Endothelial cell (in vitro differentiated cells): ENCODE measurements at regions not wholly inside any gene's neighbourhood (a gene's known extent, or its start where the extent isn't known, plus 50 kb on each side); places are given as distances from the start of the nearest gene placed in this dataset.
"Not testable (repeated sequence)": the region's sequence is repeated elsewhere in the genome, so short reads cannot be mapped to it uniquely, and the experiment has no call there.

Experiments
- DNase-seq: peaks from one replicate; pipeline ENCODE4 v3.0.0; 2021; ENCODE audit warnings: low spot score
- H3K27ac Mint-ChIP-seq: one replicate; pipeline ENCODE4 v1.8.0; 2021; ENCODE audit warnings: mixed read lengths, inconsistent platforms; ENCODE audit not compliant: unreplicated experiment
- H3K27me3 Mint-ChIP-seq: one replicate; pipeline ENCODE4 v1.8.0; 2021; ENCODE audit warnings: mild to moderate bottlenecking, moderate library complexity, mixed read lengths, inconsistent platforms; ENCODE audit not compliant: unreplicated experiment
- H3K36me3 Mint-ChIP-seq: one replicate; pipeline ENCODE4 v1.8.0; 2021; ENCODE audit warnings: mild to moderate bottlenecking, low read depth, mixed read lengths, inconsistent platforms; ENCODE audit not compliant: unreplicated experiment
- H3K4me1 Mint-ChIP-seq: one replicate; pipeline ENCODE4 v1.8.0; 2021; ENCODE audit warnings: mild to moderate bottlenecking, mixed read lengths, inconsistent platforms; ENCODE audit not compliant: unreplicated experiment
- H3K4me3 Mint-ChIP-seq: one replicate; pipeline ENCODE4 v1.8.0; 2021; ENCODE audit warnings: mild to moderate bottlenecking, mixed read lengths, inconsistent platforms; ENCODE audit not compliant: unreplicated experiment
- H3K9me3 Mint-ChIP-seq: one replicate; pipeline ENCODE4 v1.8.0; 2021; ENCODE audit warnings: mixed read lengths, inconsistent platforms; ENCODE audit not compliant: unreplicated experiment
- CTCF ChIP-seq: fragments of 200-600 bp; sonication (generic); IDR thresholded peaks from one replicate; pipeline ENCODE4 v1.5.0; 2021; ENCODE audit warnings: antibody characterized with exemption; ENCODE audit not compliant: unreplicated experiment

GRCh38 chr5:124021066-124021641, 509.2 kb downstream of the CSNK1G3 start:
- no peak overlapping the region for H3K4me3 Mint-ChIP-seq
- no peaks in the 10 kb centered on the region for H3K27me3 Mint-ChIP-seq
- H3K9me3 Mint-ChIP-seq = peaks cover 10% of the 10 kb centered on the region
- DNase-seq = no peak
- peak; percentile 31 for TF ChIP-seq CTCF
- H3K4me1 Mint-ChIP-seq = peaks cover 4% of the 10 kb centered on the region
- H3K36me3 Mint-ChIP-seq = no peaks in the 10 kb centered on the region
- no peak overlapping the region for H3K27ac Mint-ChIP-seq

GRCh38 chr5:124017321-124017720, 505.3 kb downstream of the CSNK1G3 start:
- not testable (repeated sequence) for H3K27me3 Mint-ChIP-seq, H3K9me3 Mint-ChIP-seq, H3K27ac Mint-ChIP-seq, H3K36me3 Mint-ChIP-seq, DNase-seq, H3K4me3 Mint-ChIP-seq, H3K4me1 Mint-ChIP-seq

- H3K4me3 Mint-ChIP-seq = no peak overlapping the region
- H3K9me3 Mint-ChIP-seq = peaks cover 4% of the 10 kb centered on the region
- H3K36me3 Mint-ChIP-seq = no peaks in the 10 kb centered on the region
- no peak for TF ChIP-seq CTCF
- H3K27me3 Mint-ChIP-seq = no peaks in the 10 kb centered on the region
- DNase-seq = no peak
- no peaks in the 10 kb centered on the region for H3K4me1 Mint-ChIP-seq
- no peak overlapping the region for H3K27ac Mint-ChIP-seq
These were observed 495.9 kb downstream of the CSNK1G3 start for GRCh38 chr5:124007675-124008398.

- Mint-ChIP-seq H3K27ac (no peak overlapping the region), H3K36me3 (no peaks in the 10 kb centered on the region), H3K9me3 (no peaks in the 10 kb centered on the region), H3K4me1 (no peaks in the 10 kb centered on the region), H3K4me3 (no peak overlapping the region), H3K27me3 (no peaks in the 10 kb centered on the region)
- no peak for TF ChIP-seq CTCF
- no peak for DNase-seq
These were observed 489.1 kb downstream of the CSNK1G3 start for GRCh38 chr5:124001036-124001615.

DNA sequence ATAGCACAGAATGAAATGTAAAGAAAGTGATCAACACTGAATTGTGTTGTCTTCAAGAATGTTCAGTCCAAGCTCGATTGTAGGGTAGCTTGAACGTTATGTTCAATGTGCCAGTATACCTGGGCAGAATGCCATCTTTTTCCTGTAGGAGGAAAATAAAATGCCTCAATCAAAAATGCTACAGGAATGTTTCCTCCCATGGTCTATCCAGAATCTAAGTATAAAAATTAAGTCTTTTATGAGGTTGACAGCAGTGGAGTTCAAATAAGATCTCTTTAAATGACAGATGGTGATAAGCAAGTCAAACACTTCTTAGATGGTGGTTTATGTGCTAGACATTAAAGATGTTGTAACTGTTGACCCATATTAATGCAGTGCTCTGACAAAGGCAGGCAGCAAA, 488.6 kb downstream of the CSNK1G3 start:
- TF ChIP-seq CTCF = no peak
- H3K36me3 Mint-ChIP-seq = no peaks in the 10 kb centered on the region
- no peak overlapping the region for H3K4me3 Mint-ChIP-seq
- H3K9me3 Mint-ChIP-seq = no peaks in the 10 kb centered on the region
- H3K4me1 Mint-ChIP-seq = no peaks in the 10 kb centered on the region
- no peak for DNase-seq
- no peak overlapping the region for H3K27ac Mint-ChIP-seq
- no peaks in the 10 kb centered on the region for H3K27me3 Mint-ChIP-seq
